Smooth muscle cell (in vitro differentiated cells): ENCODE measurements at regions not wholly inside any gene's neighbourhood (a gene's known extent, or its start where the extent isn't known, plus 50 kb on each side); places are given as distances from the start of the nearest gene placed in this dataset.

Experiments
- DNase-seq: peaks from one replicate; lab custom pipeline; 2025; ENCODE audit not compliant: unreplicated experiment; lab: John Stamatoyannopoulos, UW
- H2AFZ ChIP-seq: fragments of 200-600 bp; sonication (generic); 2 replicates; pipeline ENCODE4 v1.6.0; 2016; ENCODE audit warnings: antibody characterized with exemption, low read depth, mild to moderate bottlenecking
- H3F3A ChIP-seq: fragments of 200-600 bp; sonication (generic); 2 replicates; pipeline ENCODE4 v1.6.0; 2017; ENCODE audit warnings: antibody characterized with exemption, low read depth
- H3K27ac ChIP-seq: fragments of 200-600 bp; sonication (generic); 2 replicates; pipeline ENCODE4 v1.5.1; 2016; ENCODE audit warnings: low read depth, mild to moderate bottlenecking
- H3K27me3 ChIP-seq: fragments of 200-600 bp; sonication (generic); 2 replicates; pipeline ENCODE4 v1.6.1; 2016; ENCODE audit warnings: low read depth, mild to moderate bottlenecking
- H3K36me3 ChIP-seq: fragments of 200-600 bp; sonication (generic); 2 replicates; pipeline ENCODE4 v1.5.1; 2016; ENCODE audit warnings: low read depth
- H3K4me1 ChIP-seq: fragments of 200-600 bp; sonication (generic); 2 replicates; pipeline ENCODE4 v1.5.1; 2016; ENCODE audit warnings: low read depth
- H3K4me2 ChIP-seq: fragments of 200-600 bp; sonication (generic); 2 replicates; pipeline ENCODE4 v1.6.0; 2016; ENCODE audit warnings: mild to moderate bottlenecking
- H3K4me3 ChIP-seq: fragments of 200-600 bp; sonication (generic); 2 replicates; pipeline ENCODE4 v1.5.1; 2016; ENCODE audit warnings: mild to moderate bottlenecking
- H3K79me2 ChIP-seq: fragments of 200-600 bp; sonication (generic); 2 replicates; pipeline ENCODE4 v1.6.0; 2016; ENCODE audit warnings: low read depth, mild to moderate bottlenecking
- H3K9ac ChIP-seq: fragments of 200-600 bp; sonication (generic); 2 replicates; pipeline ENCODE4 v1.6.0; 2016; ENCODE audit warnings: low read depth
- H3K9me3 ChIP-seq: fragments of 200-600 bp; sonication (generic); replicated peaks from 2 replicates; pipeline ENCODE4 v1.5.1; 2016; ENCODE audit warnings: low read depth
- H4K20me1 ChIP-seq: fragments of 200-600 bp; sonication (generic); 2 replicates; pipeline ENCODE4 v1.6.0; 2016; ENCODE audit warnings: low read depth
- CTCF ChIP-seq: fragments of 200-600 bp; sonication (generic); IDR thresholded peaks from 2 replicates; pipeline ENCODE4 v1.5.1; 2017; ENCODE audit warnings: borderline replicate concordance, mild to moderate bottlenecking, antibody characterized with exemption; ENCODE audit not compliant: insufficient read depth, poor library complexity, severe bottlenecking
- WGBS: methylation state at CpG from one replicate; pipeline ENCODE4 v1.1.7; 2016; ENCODE audit warnings: low lambda C conversion rate; 5-methylcytosine and 5-hydroxymethylcytosine counted together

GRCh38 chr18:49717617-49718016, 95.7 kb downstream of the ACAA2 start:
- no peak overlapping the region for H3K4me3 ChIP-seq
- no peaks in the 10 kb centered on the region for H3K27me3 ChIP-seq
- WGBS: 89% methylated on average over 3 of the region's 3 CpGs
- no peaks in the 10 kb centered on the region for H3K9me3 ChIP-seq
- H3K36me3 ChIP-seq: no peaks in the 10 kb centered on the region
- DNase-seq: no peak
- TF ChIP-seq CTCF: no peak
- no peaks in the 10 kb centered on the region for H3K79me2 ChIP-seq
- no peak overlapping the region for H3K9ac ChIP-seq
- H3K27ac ChIP-seq: no peak overlapping the region
- no peaks in the 10 kb centered on the region for H3K4me1 ChIP-seq
- H3K4me2 ChIP-seq: no peak overlapping the region
- H4K20me1 ChIP-seq: no peaks in the 10 kb centered on the region
- no peak overlapping the region for H2AFZ ChIP-seq
- no peaks in the 10 kb centered on the region for H3F3A ChIP-seq

GRCh38 chr18:49716035-49716434, 97.3 kb downstream of the ACAA2 start:
- Histone ChIP-seq H3K27ac (no peak overlapping the region), H2AFZ (peak overlapping the region; percentile 72), H3K79me2 (no peaks in the 10 kb centered on the region), H3K36me3 (no peaks in the 10 kb centered on the region), H3K9me3 (no peaks in the 10 kb centered on the region), H3K4me2 (no peak overlapping the region), H3F3A (no peaks in the 10 kb centered on the region), H3K4me1 (no peaks in the 10 kb centered on the region), H3K27me3 (no peaks in the 10 kb centered on the region), H4K20me1 (no peaks in the 10 kb centered on the region), H3K9ac (no peak overlapping the region), H3K4me3 (no peak overlapping the region)
- TF ChIP-seq CTCF: no peak
- WGBS: 46% methylated on average over 6 of the region's 6 CpGs
- DNase-seq: no peak

GRCh38 chr18:49709347-49709690, 104.0 kb downstream of the ACAA2 start:
- DNase-seq: no peak

More at GRCh38 chr18:49709347-49709690, 104.0 kb downstream of the ACAA2 start:
- TF ChIP-seq CTCF: no peak
- no peak overlapping the region for H3K9ac ChIP-seq
- no peaks in the 10 kb centered on the region for H3K79me2 ChIP-seq
- no peak overlapping the region for H3K27ac ChIP-seq
- no peaks in the 10 kb centered on the region for H3K4me1 ChIP-seq
- H3K4me3 ChIP-seq: no peak overlapping the region
- no peak overlapping the region for H3K4me2 ChIP-seq
- no peaks in the 10 kb centered on the region for H4K20me1 ChIP-seq
- no peaks in the 10 kb centered on the region for H3F3A ChIP-seq
- H3K9me3 ChIP-seq: no peaks in the 10 kb centered on the region
- 21% methylated on average over 2 of the region's 2 CpGs for WGBS
- no peaks in the 10 kb centered on the region for H3K36me3 ChIP-seq
- no peaks in the 10 kb centered on the region for H3K27me3 ChIP-seq
- no peak overlapping the region for H2AFZ ChIP-seq
